Stomach (tissue), 4 donors: ENCODE measurements at regions not wholly inside any gene's neighbourhood (a gene's known extent, or its start where the extent isn't known, plus 50 kb on each side); places are given as distances from the start of the nearest gene placed in this dataset.

Source experiments
- CTCF ChIP-seq, 7 experiments: fragments of 450-650 bp in 4 of 7; fragments of 200-600 bp in 3 of 7; sonication (generic) in 3 of 7; IDR thresholded peaks; one replicate each; pipeline ENCODE4 v1.5.1; 2016 to 2019; ENCODE audit warnings: antibody characterized with exemption in 7 of 7, control low read depth in 2 of 7, mild to moderate bottlenecking in 1 of 7
- EP300 ChIP-seq: sonication (generic); formaldehyde crosslinking; IDR thresholded peaks from one replicate; pipeline ENCODE4 v1.6.1; 2017; ENCODE audit warnings: antibody characterized with exemption
- POLR2AphosphoS5 ChIP-seq, 3 donors: sonication (generic); formaldehyde crosslinking; IDR thresholded peaks; one replicate each; pipeline ENCODE4 v1.6.1; 2016; ENCODE audit warnings: antibody characterized with exemption in 3 of 3

GRCh38 chr18:42187611-42188380 lies 232.8 kb downstream of the PIK3C3 start:
- no peak for TF ChIP-seq CTCF (IDR thresholded peaks at IDR 0.05)
- TF ChIP-seq POLR2AphosphoS5 (IDR thresholded peaks at IDR 0.05): no peak
- no peak for TF ChIP-seq EP300
